Esophagus (tissue), 2 donors: ENCODE measurements at regions not wholly inside any gene's neighbourhood (a gene's known extent, or its start where the extent isn't known, plus 50 kb on each side); places are given as distances from the start of the nearest gene placed in this dataset.

Experiments used
- H3K27ac ChIP-seq, 2 donors: one replicate each; pipeline ENCODE4 v1.5.1; 2013; ENCODE audit warnings: low read depth in 2 of 2, mild to moderate bottlenecking in 2 of 2, inconsistent platforms in 1 of 2, low read length in 1 of 2, moderate library complexity in 1 of 2
- H3K27me3 ChIP-seq, 2 donors: one replicate each; pipeline ENCODE4 v1.6.1; 2013; ENCODE audit warnings: low read length in 2 of 2, control low read depth in 1 of 2, mild to moderate bottlenecking in 1 of 2; ENCODE audit not compliant: insufficient read depth in 2 of 2, control insufficient read depth in 1 of 2
- H3K36me3 ChIP-seq, 2 donors: one replicate each; pipeline ENCODE4 v1.6.1; 2013; ENCODE audit warnings: low read length in 1 of 2; ENCODE audit not compliant: control insufficient read depth in 2 of 2, insufficient read depth in 2 of 2
- H3K4me1 ChIP-seq, 2 donors: one replicate each; pipeline ENCODE4 v1.6.1; 2013; ENCODE audit warnings: low read length in 1 of 2; ENCODE audit not compliant: control insufficient read depth in 2 of 2, insufficient read depth in 2 of 2
- H3K4me3 ChIP-seq, 2 donors: one replicate each; pipeline ENCODE4 v1.5.1; 2013; ENCODE audit warnings: low read length in 2 of 2, mild to moderate bottlenecking in 2 of 2, low read depth in 1 of 2, moderate library complexity in 1 of 2
- H3K9me3 ChIP-seq, 2 donors: one replicate each; pipeline ENCODE4 v1.6.1; 2013; ENCODE audit warnings: mild to moderate bottlenecking in 2 of 2, low read depth in 1 of 2, low read length in 1 of 2, moderate library complexity in 1 of 2; ENCODE audit not compliant: control insufficient read depth in 2 of 2, insufficient read depth in 1 of 2
- WGBS, 2 donors: extraction: QIAGEN DNeasy Blood & Tissue Kit; methylation state at CpG; one replicate each; pipeline ENCODE4 v1.1.7; 2013; 5-methylcytosine and 5-hydroxymethylcytosine counted together
- donor health status: healthy with polysubstance abuse.
- donor health status: Bipolar disorder and iron deficiency.

GRCh38 chr2:146119586-146119985 lies 1599.7 kb upstream of the ZEB2 start:
- no peaks in the 10 kb centered on the region for H3K9me3 ChIP-seq
- 87 to 90% methylated on average over 3 of the region's 3 CpGs for WGBS, 2 donors
- H3K4me3 ChIP-seq, result no peak overlapping the region
- H3K36me3 ChIP-seq, result no peaks in the 10 kb centered on the region
- no peaks in the 10 kb centered on the region for H3K4me1 ChIP-seq
- no peaks in the 10 kb centered on the region for H3K27me3 ChIP-seq
- H3K27ac ChIP-seq, result no peak overlapping the region

GRCh38 chr2:146108993-146109392 lies 1589.1 kb upstream of the ZEB2 start:
- Histone ChIP-seq H3K4me3 (no peak overlapping the region), H3K9me3 (no peaks in the 10 kb centered on the region), H3K27me3 (no peaks in the 10 kb centered on the region), H3K4me1 (no peaks in the 10 kb centered on the region), H3K27ac (no peak overlapping the region), H3K36me3 (no peaks in the 10 kb centered on the region)
- 79 to 96% methylated on average over 3 of the region's 3 CpGs for WGBS, 2 donors

GRCh38 chr2:146094185-146094584 lies 1574.3 kb upstream of the ZEB2 start:
- Histone ChIP-seq H3K4me3 (no peak overlapping the region), H3K27ac (no peak overlapping the region), H3K4me1 (no peaks in the 10 kb centered on the region), H3K36me3 (no peaks in the 10 kb centered on the region), H3K9me3 (peaks cover 6% of the 10 kb centered on the region in 2 donors), H3K27me3 (no peaks in the 10 kb centered on the region)
- WGBS, 2 donors, result 75 to 76% methylated on average over 3 of the region's 3 CpGs

GRCh38 chr2:146081459-146081858 lies 1561.5 kb upstream of the ZEB2 start:
- H3K9me3 ChIP-seq, result no peaks in the 10 kb centered on the region
- WGBS, 2 donors, result 84 to 95% methylated on average over 1 of the region's 1 CpG
- no peaks in the 10 kb centered on the region for H3K36me3 ChIP-seq
- no peaks in the 10 kb centered on the region for H3K4me1 ChIP-seq
- no peak overlapping the region for H3K4me3 ChIP-seq
- no peak overlapping the region for H3K27ac ChIP-seq
- no peaks in the 10 kb centered on the region for H3K27me3 ChIP-seq

GRCh38 chr2:146080925-146081324 lies 1561.0 kb upstream of the ZEB2 start:
- no peaks in the 10 kb centered on the region for H3K9me3 ChIP-seq
- no peaks in the 10 kb centered on the region for H3K27me3 ChIP-seq
- no peaks in the 10 kb centered on the region for H3K4me1 ChIP-seq
- 87 to 90% methylated on average over 2 of the region's 2 CpGs for WGBS, 2 donors
- H3K27ac ChIP-seq, result no peak overlapping the region
- no peaks in the 10 kb centered on the region for H3K36me3 ChIP-seq
- H3K4me3 ChIP-seq, result no peak overlapping the region

- 67 to 81% methylated on average over 1 of the region's 1 CpG for WGBS, 2 donors
- Histone ChIP-seq H3K9me3 (no peaks in the 10 kb centered on the region), H3K27me3 (no peaks in the 10 kb centered on the region), H3K36me3 (no peaks in the 10 kb centered on the region), H3K4me1 (no peaks in the 10 kb centered on the region), H3K27ac (no peak overlapping the region), H3K4me3 (no peak overlapping the region)
Measured at GRCh38 chr2:146079216-146079615, 1559.3 kb upstream of the ZEB2 start.

- Histone ChIP-seq H3K27ac (no peak overlapping the region), H3K4me1 (no peaks in the 10 kb centered on the region), H3K4me3 (no peak overlapping the region), H3K36me3 (no peaks in the 10 kb centered on the region), H3K27me3 (no peaks in the 10 kb centered on the region), H3K9me3 (no peaks in the 10 kb centered on the region)
- 79 to 89% methylated on average over 1 of the region's 1 CpG for WGBS, 2 donors
Measured at GRCh38 chr2:146077156-146077555, 1557.2 kb upstream of the ZEB2 start.

GRCh38 chr2:146068051-146068450 lies 1548.1 kb upstream of the ZEB2 start:
- Histone ChIP-seq H3K27me3 (no peaks in the 10 kb centered on the region), H3K4me3 (no peak overlapping the region), H3K9me3 (no peaks in the 10 kb centered on the region), H3K36me3 (no peaks in the 10 kb centered on the region), H3K27ac (no peak overlapping the region), H3K4me1 (no peaks in the 10 kb centered on the region)

GRCh38 chr2:146048141-146048540 lies 1528.2 kb upstream of the ZEB2 start:
- H3K4me3 ChIP-seq, result no peak overlapping the region
- no peaks in the 10 kb centered on the region for H3K27me3 ChIP-seq
- H3K4me1 ChIP-seq, result no peaks in the 10 kb centered on the region
- no peak overlapping the region for H3K27ac ChIP-seq
- no peaks in the 10 kb centered on the region for H3K9me3 ChIP-seq
- H3K36me3 ChIP-seq, result no peaks in the 10 kb centered on the region
- 68 to 72% methylated on average over 1 of the region's 1 CpG for WGBS, 2 donors

GRCh38 chr2:146041274-146041910 lies 1521.5 kb upstream of the ZEB2 start:
- Histone ChIP-seq H3K4me1 (no peaks in the 10 kb centered on the region), H3K27ac (no peak overlapping the region), H3K4me3 (no peak overlapping the region), H3K27me3 (no peaks in the 10 kb centered on the region), H3K36me3 (no peaks in the 10 kb centered on the region), H3K9me3 (no peaks in the 10 kb centered on the region)
- WGBS, 2 donors, result 62 to 67% methylated on average over 8 of the region's 8 CpGs
